WI38 (cell line): ENCODE measurements at regions not wholly inside any gene's neighbourhood (a gene's known extent, or its start where the extent isn't known, plus 50 kb on each side); places are given as distances from the start of the nearest gene placed in this dataset.

Experiments
- H3K4me3 ChIP-seq: 2 replicates; pipeline ENCODE4 v1.5.1; 2011; ENCODE audit warnings: low read depth, mild to moderate bottlenecking, control low read depth, low read length
- TF ChIP-seq, protein P1 (sequence below): IDR thresholded peaks from 2 replicates; pipeline ENCODE4 v1.5.1; 2012; ENCODE audit warnings: low read depth, mild to moderate bottlenecking, control low read depth, low read length

DNA sequence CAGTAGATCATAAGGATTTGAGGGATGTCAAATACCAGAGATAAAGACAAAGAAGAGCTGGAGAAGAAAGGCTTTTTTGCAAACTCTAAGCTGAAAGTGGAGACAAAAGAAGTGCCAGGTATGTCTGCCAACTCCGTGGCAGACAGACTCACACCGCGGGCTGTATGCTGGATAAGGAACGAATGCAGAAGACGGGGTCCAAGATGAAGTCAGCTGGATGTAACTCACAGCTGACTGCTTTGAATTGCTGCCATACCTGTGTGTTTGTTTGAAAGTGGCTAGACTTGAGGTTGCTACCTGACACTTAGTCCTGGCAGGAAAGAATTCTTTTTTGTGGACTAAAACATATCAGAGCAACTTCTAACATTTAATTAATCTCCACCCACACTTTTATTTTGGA, 398.8 kb downstream of the DLEU7 start:
- H3K4me3 ChIP-seq, result no peak overlapping the region
- TF ChIP-seq, protein P1, sequence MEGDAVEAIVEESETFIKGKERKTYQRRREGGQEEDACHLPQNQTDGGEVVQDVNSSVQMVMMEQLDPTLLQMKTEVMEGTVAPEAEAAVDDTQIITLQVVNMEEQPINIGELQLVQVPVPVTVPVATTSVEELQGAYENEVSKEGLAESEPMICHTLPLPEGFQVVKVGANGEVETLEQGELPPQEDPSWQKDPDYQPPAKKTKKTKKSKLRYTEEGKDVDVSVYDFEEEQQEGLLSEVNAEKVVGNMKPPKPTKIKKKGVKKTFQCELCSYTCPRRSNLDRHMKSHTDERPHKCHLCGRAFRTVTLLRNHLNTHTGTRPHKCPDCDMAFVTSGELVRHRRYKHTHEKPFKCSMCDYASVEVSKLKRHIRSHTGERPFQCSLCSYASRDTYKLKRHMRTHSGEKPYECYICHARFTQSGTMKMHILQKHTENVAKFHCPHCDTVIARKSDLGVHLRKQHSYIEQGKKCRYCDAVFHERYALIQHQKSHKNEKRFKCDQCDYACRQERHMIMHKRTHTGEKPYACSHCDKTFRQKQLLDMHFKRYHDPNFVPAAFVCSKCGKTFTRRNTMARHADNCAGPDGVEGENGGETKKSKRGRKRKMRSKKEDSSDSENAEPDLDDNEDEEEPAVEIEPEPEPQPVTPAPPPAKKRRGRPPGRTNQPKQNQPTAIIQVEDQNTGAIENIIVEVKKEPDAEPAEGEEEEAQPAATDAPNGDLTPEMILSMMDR, result no peak

DNA sequence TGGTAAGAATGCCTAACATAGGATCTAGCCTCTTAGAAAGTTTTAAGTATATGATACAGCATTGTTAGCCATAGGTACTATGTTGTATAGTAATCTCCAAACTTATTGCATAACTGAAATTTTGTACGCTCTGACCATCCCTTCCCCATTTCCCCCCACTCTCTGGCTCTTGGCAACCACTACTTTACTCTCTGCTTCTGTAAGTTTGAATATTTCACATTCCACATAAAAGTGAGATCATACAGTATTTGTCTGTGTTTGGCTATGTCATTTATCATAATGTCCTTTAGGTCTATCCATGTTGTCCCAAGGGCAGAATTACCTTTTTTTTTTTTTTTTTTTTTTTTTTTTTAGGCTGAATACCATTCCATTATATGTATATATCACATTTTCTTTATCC, 396.9 kb downstream of the DLEU7 start:
- H3K4me3 ChIP-seq, result no peak overlapping the region
- TF ChIP-seq, protein P1, result no peak

DNA sequence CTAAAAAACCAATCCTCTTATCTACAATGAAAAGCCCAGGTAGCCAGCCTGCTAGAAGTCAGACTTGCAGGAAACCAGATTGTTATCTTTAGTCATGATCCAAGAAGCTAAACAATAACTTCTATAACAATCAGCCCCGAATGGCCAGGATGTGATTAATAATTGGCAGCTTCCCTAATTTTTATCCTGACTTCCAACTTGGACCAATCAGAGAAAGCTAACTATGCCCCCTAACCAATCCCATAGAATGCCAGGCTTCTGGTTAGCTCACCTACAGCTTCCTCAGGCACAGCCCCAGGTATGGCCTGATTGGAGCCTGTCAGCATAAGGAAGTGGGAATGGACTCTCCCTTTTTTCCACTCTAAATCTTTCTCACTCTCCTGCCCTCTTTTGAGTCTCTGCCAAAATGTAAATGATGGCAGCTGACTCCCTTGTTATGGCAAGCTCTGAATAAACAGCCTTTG, 394.9 kb downstream of the DLEU7 start:
- H3K4me3 ChIP-seq, result no peak overlapping the region
- TF ChIP-seq, protein P1, result no peak

GRCh38 chr13:50449465-50449864, 394.0 kb downstream of the DLEU7 start:
- TF ChIP-seq, protein P1, result no peak
- H3K4me3 ChIP-seq, result no peak overlapping the region

DNA sequence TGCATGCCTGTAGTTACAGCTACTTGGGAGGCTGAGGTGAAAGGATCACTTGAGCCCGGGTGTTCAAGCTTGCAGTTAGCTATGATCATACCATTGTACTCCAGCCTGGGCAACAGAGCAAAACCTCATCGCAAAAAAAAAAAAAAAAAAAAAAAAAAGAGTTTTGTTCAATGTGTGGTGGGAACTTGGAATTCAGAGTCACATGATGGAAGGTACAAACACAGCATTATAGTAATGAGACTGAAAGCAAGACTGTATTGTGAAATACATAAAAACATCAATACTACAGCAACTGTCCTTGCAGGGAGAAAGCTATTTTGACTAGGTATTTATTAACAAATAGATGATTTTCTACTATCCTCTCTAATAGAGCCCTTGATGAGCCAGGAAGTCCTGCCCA, 393.2 kb downstream of the DLEU7 start:
- TF ChIP-seq, protein P1, result no peak
- H3K4me3 ChIP-seq, result no peak overlapping the region

- no peak overlapping the region for H3K4me3 ChIP-seq
- TF ChIP-seq, protein P1, result no peak
Measured at GRCh38 chr13:50451609-50452008, 391.9 kb downstream of the DLEU7 start.

GRCh38 chr13:50452028-50452427, 391.5 kb downstream of the DLEU7 start:
- TF ChIP-seq, protein P1, result no peak
- no peak overlapping the region for H3K4me3 ChIP-seq
